Uterus (tissue), 2 donors: ENCODE measurements at regions not wholly inside any gene's neighbourhood (a gene's known extent, or its start where the extent isn't known, plus 50 kb on each side); places are given as distances from the start of the nearest gene placed in this dataset.

Experiments used
- CTCF ChIP-seq, 4 experiments: fragments of 200-600 bp in 2 of 4; fragments of 450-650 bp in 2 of 4; sonication (generic) in 2 of 4; IDR thresholded peaks; one replicate each; pipeline ENCODE4 v1.5.1; 2016 to 2019; ENCODE audit warnings: antibody characterized with exemption in 4 of 4, mild to moderate bottlenecking in 2 of 4, moderate library complexity in 1 of 4
- POLR2A ChIP-seq, 2 donors: fragments of 450-650 bp; IDR thresholded peaks; one replicate each; pipeline ENCODE4 v1.6.1; 2016; ENCODE audit warnings: antibody characterized with exemption in 2 of 2, mild to moderate bottlenecking in 1 of 2, moderate library complexity in 1 of 2

GRCh38 chr10:78165172-78165571 is 131.5 kb downstream of the RPS24 start:
- TF ChIP-seq CTCF (IDR thresholded peaks at IDR 0.05): no peak
- no peak for TF ChIP-seq POLR2A (IDR thresholded peaks at IDR 0.05)
